Mammary epithelial cell (primary cell): ENCODE measurements at regions not wholly inside any gene's neighbourhood (a gene's known extent, or its start where the extent isn't known, plus 50 kb on each side); places are given as distances from the start of the nearest gene placed in this dataset.

ENCODE experiments used
- CTCF ChIP-seq, 2 donors: IDR thresholded peaks in 1 of 2; conservative IDR thresholded peaks in 1 of 2; 2 replicates each; pipeline ENCODE4 v1.5.1; 2011 to 2012; ENCODE audit warnings: inconsistent platforms in 2 of 2, low read length in 2 of 2, mild to moderate bottlenecking in 2 of 2, control low read depth in 1 of 2, low read depth in 1 of 2; ENCODE audit not compliant: insufficient read depth in 1 of 2; ENCODE audit errors: extremely low read depth in 1 of 2
- EZH2 ChIP-seq: IDR thresholded peaks from 2 replicates; pipeline ENCODE4 v1.6.1; 2012; ENCODE audit warnings: low read length, inconsistent platforms, borderline replicate concordance

- TF ChIP-seq CTCF (conservative IDR thresholded peaks at IDR 0.05 in 1 of 2, IDR thresholded peaks at IDR 0.05 in 1 of 2; ENCODE audit: extremely low read depth in 1 of 2, insufficient read depth in 1 of 2, low read depth in 1 of 2, low read length in 2 of 2), result no peak
- TF ChIP-seq EZH2, result no peak
These were observed 128.8 kb downstream of the UCHL1 start for GRCh38 chr4:41385481-41385880.
